B cell (primary cell): ENCODE measurements at regions not wholly inside any gene's neighbourhood (a gene's known extent, or its start where the extent isn't known, plus 50 kb on each side); places are given as distances from the start of the nearest gene placed in this dataset.

ENCODE experiments used
- ATAC-seq: fragments of 200-7000 bp; cut with Tn5 transposase; one replicate; pipeline ENCODE4 v1.10.0; 2021; ENCODE audit warnings: low read depth, mild to moderate bottlenecking, moderate number of reproducible peaks, moderate library complexity
- CTCF ChIA-PET: fragments of 350-600 bp; sonication (Branson Sonifier 250); formaldehyde crosslinking; loops from one replicate; lab custom pipeline; 2021; ENCODE audit warnings: antibody characterized with exemption, inconsistent platforms; lab: Charles Lee
- POLR2A ChIA-PET: fragments of 350-600 bp; sonication (Branson Sonifier 250); formaldehyde crosslinking; loops from one replicate; lab custom pipeline; 2021; ENCODE audit warnings: antibody characterized with exemption; lab: Charles Lee
- DNase-seq: peaks from one replicate; pipeline ENCODE4 v3.0.0; 2013
- H2AFZ ChIP-seq: 2 replicates; pipeline ENCODE4 v1.6.1; 2012; ENCODE audit warnings: mild to moderate bottlenecking, low read depth, low read length; ENCODE audit not compliant: insufficient read depth, poor library complexity, severe bottlenecking
- H3K27ac ChIP-seq, 2 donors: 1 replicate in 1 of 2; 2 replicates in 1 of 2; pipeline ENCODE4 v1.5.1; 2012 to 2013; ENCODE audit warnings: low read length in 2 of 2, mild to moderate bottlenecking in 2 of 2, moderate library complexity in 1 of 2
- H3K27me3 ChIP-seq, 4 experiments: fragments of 200-600 bp in 1 of 4; sonication (generic) in 1 of 4; replicated peaks in 1 of 4; 1 replicate in 2 of 4; 2 replicates in 2 of 4; pipeline versions ENCODE4 v1.6.1 to v1.7.0; 2013 to 2016; ENCODE audit warnings: low read length in 3 of 4, mild to moderate bottlenecking in 2 of 4, mixed read lengths in 1 of 4, moderate library complexity in 1 of 4; ENCODE audit not compliant: insufficient read depth in 4 of 4, control insufficient read depth in 3 of 4; ENCODE audit errors: control extremely low read depth in 1 of 4
- H3K36me3 ChIP-seq, 2 experiments: replicated peaks in 1 of 2; 1 replicate in 1 of 2; 2 replicates in 1 of 2; pipeline versions ENCODE4 v1.6.1 to v1.7.1; 2013; ENCODE audit warnings: low read length in 1 of 2; ENCODE audit not compliant: insufficient read depth in 2 of 2, control insufficient read depth in 1 of 2; ENCODE audit errors: control extremely low read depth in 1 of 2, extremely low read depth in 1 of 2
- H3K4me1 ChIP-seq, 2 donors: fragments of 200-600 bp in 1 of 2; sonication (generic) in 1 of 2; 1 replicate in 1 of 2; 2 replicates in 1 of 2; pipeline versions ENCODE4 v1.5.1 to v1.6.1; 2013 to 2017; ENCODE audit warnings: low read length in 2 of 2; ENCODE audit not compliant: control insufficient read depth in 2 of 2, insufficient read depth in 2 of 2
- H3K4me2 ChIP-seq: replicated peaks from 2 replicates; pipeline ENCODE3; 2012; ENCODE audit warnings: mild to moderate bottlenecking, low read depth, low read length; ENCODE audit not compliant: poor library complexity, severe bottlenecking
- H3K4me3 ChIP-seq, 5 experiments: fragments of 200-600 bp in 1 of 5; sonication (generic) in 1 of 5; 1 replicate in 3 of 5; 2 replicates in 2 of 5; pipeline versions ENCODE4 v1.5.1 to v1.7.0; 2011 to 2016; ENCODE audit warnings: low read length in 4 of 5, mild to moderate bottlenecking in 4 of 5, low read depth in 2 of 5, control low read depth in 1 of 5, moderate library complexity in 1 of 5; ENCODE audit not compliant: insufficient read depth in 1 of 5; ENCODE audit errors: control extremely low read depth in 1 of 5, extremely low read depth in 1 of 5
- H3K79me2 ChIP-seq: fragments of 200-600 bp; sonication (generic); one replicate; pipeline ENCODE4 v1.6.0; 2016; ENCODE audit warnings: low read length; ENCODE audit not compliant: control insufficient read depth, insufficient read depth
- H3K9ac ChIP-seq: fragments of 200-600 bp; sonication (generic); 2 replicates; pipeline ENCODE4 v1.6.1; 2017; ENCODE audit warnings: mild to moderate bottlenecking, low read length, moderate library complexity
- H3K9me3 ChIP-seq, 3 donors: one replicate each; pipeline versions ENCODE4 v1.6.1 to v1.7.1; 2013; ENCODE audit warnings: low read length in 2 of 3; ENCODE audit not compliant: control insufficient read depth in 2 of 3, insufficient read depth in 1 of 3; ENCODE audit errors: control extremely low read depth in 1 of 3
- H4K20me1 ChIP-seq: 2 replicates; pipeline ENCODE4 v1.6.0; 2012; ENCODE audit warnings: mild to moderate bottlenecking, low read length; ENCODE audit not compliant: insufficient read depth, control insufficient read depth, poor library complexity, severe bottlenecking
- H3K27ac Mint-ChIP-seq: one replicate; pipeline ENCODE4 v1.8.0; 2021; ENCODE audit warnings: mixed read lengths
- H3K27me3 Mint-ChIP-seq: one replicate; pipeline ENCODE4 v1.8.0; 2021; ENCODE audit warnings: mixed read lengths
- H3K4me1 Mint-ChIP-seq: one replicate; pipeline ENCODE4 v1.8.0; 2021; ENCODE audit warnings: mixed read lengths
- H3K4me3 Mint-ChIP-seq: one replicate; pipeline ENCODE4 v1.8.0; 2021; ENCODE audit warnings: mixed read lengths
- H3K9me3 Mint-ChIP-seq: one replicate; pipeline ENCODE4 v1.8.0; 2022; ENCODE audit warnings: mixed read lengths; ENCODE audit not compliant: insufficient read depth
- CTCF ChIP-seq: fragments of 200-600 bp; IDR thresholded peaks from one replicate; pipeline ENCODE4 v1.8.0; 2022; ENCODE audit warnings: antibody characterized with exemption, mild to moderate bottlenecking
- EZH2 ChIP-seq: IDR thresholded peaks from 2 replicates; pipeline ENCODE4 v1.6.1; 2012; ENCODE audit warnings: borderline replicate concordance, low read depth, mild to moderate bottlenecking, moderate library complexity, low read length; ENCODE audit not compliant: insufficient read depth, poor library complexity, severe bottlenecking
- WGBS: methylation state at CpG from one replicate; pipeline ENCODE4 v1.1.5; 2013; ENCODE audit warnings: missing lambda C conversion rate; ENCODE audit not compliant: insufficient coverage; 5-methylcytosine and 5-hydroxymethylcytosine counted together
- intact Hi-C: fragments of 100-400 bp; cut with micrococcal nuclease; formaldehyde crosslinking; loops from one replicate; pipeline ENCODE4 v1.10.0; 2022

- 91% methylated on average over 28 of the region's 30 CpGs for WGBS
- ATAC-seq (no peak), DNase-seq (no peak)
- TF ChIP-seq CTCF: no peak
- no peak for TF ChIP-seq EZH2
- H3K36me3 ChIP-seq: no peaks in the 10 kb centered on the region
- H3K27me3 ChIP-seq: peaks cover 0 to 14% (median 0%) of the 10 kb centered on the region in 4 experiments
- H3K27ac ChIP-seq: no peak overlapping the region
- no peak overlapping the region for H3K9ac ChIP-seq
- no peak overlapping the region for H2AFZ ChIP-seq
- intact Hi-C loops: no loop called here
- Mint-ChIP-seq H3K27me3 (peaks cover 11% of the 10 kb centered on the region), H3K4me3 (no peak overlapping the region), H3K4me1 (no peaks in the 10 kb centered on the region), H3K9me3 (no peaks in the 10 kb centered on the region), H3K27ac (no peak overlapping the region)
- no peaks in the 10 kb centered on the region for H4K20me1 ChIP-seq
- ChIA-PET POLR2A (no interaction called here), CTCF (no interaction called here)
- H3K4me2 ChIP-seq: no peak overlapping the region
- no peak overlapping the region for H3K4me3 ChIP-seq
- peaks cover 0 to 27% (median 0%) of the 10 kb centered on the region in 3 donors for H3K9me3 ChIP-seq
- no peaks in the 10 kb centered on the region for H3K79me2 ChIP-seq
- no peaks in the 10 kb centered on the region for H3K4me1 ChIP-seq
Measured at GRCh38 chr7:1383398-1384112, 75.7 kb downstream of the MICALL2 start.

GRCh38 chr7:1384113-1384415, 75.2 kb downstream of the MICALL2 start:
- H3K27ac Mint-ChIP-seq: no peak overlapping the region
- no peaks in the 10 kb centered on the region for H3K9me3 Mint-ChIP-seq
- Histone ChIP-seq H2AFZ (no peak overlapping the region), H3K4me1 (no peaks in the 10 kb centered on the region), H3K27ac (no peak overlapping the region), H3K9ac (no peak overlapping the region), H3K4me3 (no peak overlapping the region), H3K79me2 (no peaks in the 10 kb centered on the region), H3K27me3 (peaks cover 0 to 14% (median 0%) of the 10 kb centered on the region in 4 experiments), H4K20me1 (no peaks in the 10 kb centered on the region), H3K36me3 (no peaks in the 10 kb centered on the region), H3K9me3 (peaks cover 0 to 27% (median 0%) of the 10 kb centered on the region in 3 donors), H3K4me2 (no peak overlapping the region)
- intact Hi-C loops: no loop called here
- ChIA-PET CTCF (no interaction called here), POLR2A (no interaction called here)
- WGBS: 86% methylated on average over 21 of the region's 21 CpGs
- H3K4me1 Mint-ChIP-seq: no peaks in the 10 kb centered on the region
- no peak for DNase-seq
- peaks cover 16% of the 10 kb centered on the region for H3K27me3 Mint-ChIP-seq
- TF ChIP-seq CTCF (no peak), EZH2 (no peak)
- ATAC-seq: no peak
- no peak overlapping the region for H3K4me3 Mint-ChIP-seq
